GM12878 (cell line): ENCODE measurements at regions not wholly inside any gene's neighbourhood (a gene's known extent, or its start where the extent isn't known, plus 50 kb on each side); places are given as distances from the start of the nearest gene placed in this dataset.

Experiments used
- TARDBP ChIP-seq: IDR thresholded peaks from 2 replicates; pipeline ENCODE4 v1.6.1; 2016; ENCODE audit warnings: borderline replicate concordance
- TF ChIP-seq, protein P1 (sequence below), 3 experiments: IDR thresholded peaks in 2 of 3; conservative IDR thresholded peaks in 1 of 3; 2 replicates each; pipeline ENCODE4 v1.5.1; 2011; ENCODE audit warnings: low read depth in 3 of 3, low read length in 3 of 3, mild to moderate bottlenecking in 3 of 3, control low read depth in 2 of 3, moderate library complexity in 2 of 3, inconsistent platforms in 1 of 3, mixed read lengths in 1 of 3; ENCODE audit not compliant: control insufficient read depth in 2 of 3, insufficient read depth in 1 of 3; ENCODE audit errors: extremely low read depth in 1 of 3

DNA sequence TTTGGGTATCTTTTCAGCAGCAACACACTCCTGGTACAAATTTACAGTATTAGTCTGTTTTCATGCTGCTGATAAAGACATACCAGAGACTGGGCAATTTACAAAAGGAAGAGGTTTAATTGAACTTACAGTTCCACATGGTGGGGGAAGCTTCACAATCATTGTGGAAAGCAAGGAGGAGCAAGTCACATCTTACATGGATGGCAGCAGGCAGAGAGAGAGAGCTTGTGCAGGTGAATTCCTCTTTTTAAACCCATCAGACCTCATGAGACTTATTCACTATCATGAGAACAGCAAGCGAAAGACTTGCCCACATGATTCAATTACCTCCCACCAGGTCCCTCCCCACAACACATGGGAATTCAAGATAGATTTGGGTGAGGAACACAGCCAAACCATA, 124.5 kb downstream of the TPR start:
- TF ChIP-seq, protein P1, sequence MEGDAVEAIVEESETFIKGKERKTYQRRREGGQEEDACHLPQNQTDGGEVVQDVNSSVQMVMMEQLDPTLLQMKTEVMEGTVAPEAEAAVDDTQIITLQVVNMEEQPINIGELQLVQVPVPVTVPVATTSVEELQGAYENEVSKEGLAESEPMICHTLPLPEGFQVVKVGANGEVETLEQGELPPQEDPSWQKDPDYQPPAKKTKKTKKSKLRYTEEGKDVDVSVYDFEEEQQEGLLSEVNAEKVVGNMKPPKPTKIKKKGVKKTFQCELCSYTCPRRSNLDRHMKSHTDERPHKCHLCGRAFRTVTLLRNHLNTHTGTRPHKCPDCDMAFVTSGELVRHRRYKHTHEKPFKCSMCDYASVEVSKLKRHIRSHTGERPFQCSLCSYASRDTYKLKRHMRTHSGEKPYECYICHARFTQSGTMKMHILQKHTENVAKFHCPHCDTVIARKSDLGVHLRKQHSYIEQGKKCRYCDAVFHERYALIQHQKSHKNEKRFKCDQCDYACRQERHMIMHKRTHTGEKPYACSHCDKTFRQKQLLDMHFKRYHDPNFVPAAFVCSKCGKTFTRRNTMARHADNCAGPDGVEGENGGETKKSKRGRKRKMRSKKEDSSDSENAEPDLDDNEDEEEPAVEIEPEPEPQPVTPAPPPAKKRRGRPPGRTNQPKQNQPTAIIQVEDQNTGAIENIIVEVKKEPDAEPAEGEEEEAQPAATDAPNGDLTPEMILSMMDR (IDR thresholded peaks at IDR 0.05 in 2 of 3, conservative IDR thresholded peaks at IDR 0.05 in 1 of 3; ENCODE audit: control insufficient read depth in 2 of 3, extremely low read depth in 1 of 3, insufficient read depth in 1 of 3, low read depth in 3 of 3, low read length in 3 of 3), result no peak
- TF ChIP-seq TARDBP, result no peak
